CD14-positive monocyte (primary cell): ENCODE measurements at regions not wholly inside any gene's neighbourhood (a gene's known extent, or its start where the extent isn't known, plus 50 kb on each side); places are given as distances from the start of the nearest gene placed in this dataset.

Source experiments
- DNase-seq, 3 donors: peaks; one replicate each; pipeline ENCODE4 v3.0.0-alpha.2; 2011 to 2022
- H2AFZ ChIP-seq: 2 replicates; pipeline ENCODE4 v1.6.0; 2012; ENCODE audit warnings: mild to moderate bottlenecking, low read depth, low read length, inconsistent platforms; ENCODE audit not compliant: insufficient read depth, poor library complexity, severe bottlenecking
- H3K27ac ChIP-seq, 2 donors: 1 replicate in 1 of 2; 2 replicates in 1 of 2; pipeline ENCODE4 v1.5.1; 2012 to 2013; ENCODE audit warnings: low read length in 2 of 2, control low read depth in 1 of 2, inconsistent platforms in 1 of 2, low read depth in 1 of 2, mild to moderate bottlenecking in 1 of 2
- H3K27me3 ChIP-seq, 2 donors: one replicate each; pipeline versions ENCODE4 v1.6.0 to v1.6.1; 2011 to 2013; ENCODE audit warnings: low read length in 2 of 2; ENCODE audit not compliant: control insufficient read depth in 2 of 2, insufficient read depth in 2 of 2
- H3K36me3 ChIP-seq, 2 donors: replicated peaks in 1 of 2; 1 replicate in 1 of 2; 2 replicates in 1 of 2; pipeline versions ENCODE4 v1.5.1 to v1.6.1; 2012 to 2013; ENCODE audit warnings: low read length in 2 of 2, control low read depth in 1 of 2, inconsistent platforms in 1 of 2, mild to moderate bottlenecking in 1 of 2; ENCODE audit not compliant: insufficient read depth in 2 of 2, control insufficient read depth in 1 of 2
- H3K4me1 ChIP-seq, 2 donors: 1 replicate in 1 of 2; 2 replicates in 1 of 2; pipeline versions ENCODE4 v1.5.1 to v1.6.1; 2012 to 2013; ENCODE audit warnings: low read length in 2 of 2, control low read depth in 1 of 2, inconsistent platforms in 1 of 2, mild to moderate bottlenecking in 1 of 2, moderate library complexity in 1 of 2; ENCODE audit not compliant: insufficient read depth in 2 of 2, control insufficient read depth in 1 of 2
- H3K4me2 ChIP-seq: replicated peaks from 2 replicates; pipeline ENCODE3; 2012; ENCODE audit warnings: low read length, moderate library complexity, mild to moderate bottlenecking; ENCODE audit not compliant: poor library complexity, severe bottlenecking; ENCODE audit errors: extremely low read depth
- H3K4me3 ChIP-seq, 3 experiments: fragments of 200-600 bp in 1 of 3; sonication (generic) in 1 of 3; replicated peaks in 1 of 3; 1 replicate in 2 of 3; 2 replicates in 1 of 3; pipeline ENCODE4 v1.5.1; 2011 to 2013; ENCODE audit warnings: low read length in 3 of 3, mild to moderate bottlenecking in 3 of 3, control low read depth in 2 of 3, low read depth in 2 of 3, inconsistent platforms in 1 of 3, moderate library complexity in 1 of 3
- H3K79me2 ChIP-seq: 2 replicates; pipeline ENCODE4 v1.6.0; 2012; ENCODE audit warnings: mild to moderate bottlenecking, control low read depth, inconsistent platforms, low read length, moderate library complexity; ENCODE audit not compliant: insufficient read depth
- H3K9ac ChIP-seq: 2 replicates; pipeline ENCODE4 v1.6.0; 2017; ENCODE audit warnings: low read length, mild to moderate bottlenecking; ENCODE audit not compliant: insufficient read depth, poor library complexity, severe bottlenecking
- H3K9me3 ChIP-seq, 2 donors: replicated peaks in 1 of 2; 1 replicate in 1 of 2; 2 replicates in 1 of 2; pipeline versions ENCODE4 v1.5.1 to v1.6.1; 2012 to 2013; ENCODE audit warnings: low read length in 2 of 2, control low read depth in 1 of 2; ENCODE audit not compliant: control insufficient read depth in 1 of 2, insufficient read depth in 1 of 2
- H4K20me1 ChIP-seq: 2 replicates; pipeline ENCODE4 v1.6.0; 2012; ENCODE audit warnings: mild to moderate bottlenecking, low read length, control low read depth, moderate library complexity; ENCODE audit not compliant: insufficient read depth
- H3K27ac Mint-ChIP-seq, 7 donors: one replicate each; pipeline ENCODE4 v1.8.0; 2020; ENCODE audit warnings: mild to moderate bottlenecking in 7 of 7, mixed read lengths in 7 of 7, moderate library complexity in 6 of 7, inconsistent platforms in 2 of 7
- H3K27me3 Mint-ChIP-seq, 3 donors: one replicate each; pipeline ENCODE4 v1.8.0; 2021 to 2022; ENCODE audit warnings: low read depth in 3 of 3, mild to moderate bottlenecking in 3 of 3, mixed read lengths in 3 of 3, moderate library complexity in 3 of 3, inconsistent platforms in 1 of 3
- H3K36me3 Mint-ChIP-seq, 2 donors: one replicate each; pipeline ENCODE4 v1.8.0; 2020; ENCODE audit warnings: mixed read lengths in 2 of 2, inconsistent platforms in 1 of 2, mild to moderate bottlenecking in 1 of 2
- H3K4me1 Mint-ChIP-seq: one replicate; pipeline ENCODE4 v1.8.0; 2020; ENCODE audit warnings: mild to moderate bottlenecking, mixed read lengths
- H3K4me3 Mint-ChIP-seq, 2 donors: one replicate each; pipeline ENCODE4 v1.8.0; 2020; ENCODE audit warnings: mild to moderate bottlenecking in 2 of 2, mixed read lengths in 2 of 2, moderate library complexity in 1 of 2
- H3K9me3 Mint-ChIP-seq, 7 donors: one replicate each; pipeline ENCODE4 v1.8.0; 2020 to 2022; ENCODE audit warnings: mixed read lengths in 7 of 7, mild to moderate bottlenecking in 6 of 7, moderate library complexity in 6 of 7, inconsistent platforms in 2 of 7
- CTCF ChIP-seq: fragments of 200-600 bp; IDR thresholded peaks from one replicate; pipeline ENCODE4 v1.8.0; 2022; ENCODE audit warnings: antibody characterized with exemption, mild to moderate bottlenecking
- WGBS: methylation state at CpG from one replicate; pipeline ENCODE4 v1.1.5; 2013; ENCODE audit warnings: missing lambda C conversion rate; ENCODE audit not compliant: insufficient coverage; 5-methylcytosine and 5-hydroxymethylcytosine counted together
- intact Hi-C, 2 donors: fragments of 100-400 bp; cut with micrococcal nuclease; formaldehyde crosslinking; loops; one replicate each; pipeline versions ENCODE4 v1.15.0 to v1.15.1; 2023

GRCh38 chr2:120821446-120822160 lies 85.9 kb downstream of the GLI2 start:
- H3K9ac ChIP-seq = no peak overlapping the region
- WGBS = 91% methylated on average over 9 of the region's 15 CpGs
- Mint-ChIP-seq H3K27ac (no peak overlapping the region), H3K4me3 (no peak overlapping the region), H3K9me3 (peaks cover 0 to 2% (median 0%) of the 10 kb centered on the region in 7 donors), H3K36me3 (no peaks in the 10 kb centered on the region), H3K4me1 (no peaks in the 10 kb centered on the region), H3K27me3 (peaks cover 0 to 4% (median 2%) of the 10 kb centered on the region in 3 donors)
- intact Hi-C loops = no loop called here
- H3K4me2 ChIP-seq = no peak overlapping the region
- TF ChIP-seq CTCF = no peak
- no peaks in the 10 kb centered on the region for H3K79me2 ChIP-seq
- H2AFZ ChIP-seq = no peak overlapping the region
- no peaks in the 10 kb centered on the region for H3K9me3 ChIP-seq
- no peak overlapping the region for H3K4me3 ChIP-seq
- DNase-seq = no peak
- H4K20me1 ChIP-seq = no peaks in the 10 kb centered on the region
- H3K27me3 ChIP-seq = no peaks in the 10 kb centered on the region
- H3K27ac ChIP-seq = no peak overlapping the region
- no peaks in the 10 kb centered on the region for H3K36me3 ChIP-seq
- H3K4me1 ChIP-seq = no peaks in the 10 kb centered on the region

- no peak for TF ChIP-seq CTCF
- no peaks in the 10 kb centered on the region for H3K4me1 Mint-ChIP-seq
- Histone ChIP-seq H3K27me3 (no peaks in the 10 kb centered on the region), H3K36me3 (no peaks in the 10 kb centered on the region), H3K9me3 (no peaks in the 10 kb centered on the region), H3K4me2 (no peak overlapping the region), H3K27ac (no peak overlapping the region), H3K4me1 (no peaks in the 10 kb centered on the region), H3K4me3 (no peak overlapping the region), H3K9ac (no peak overlapping the region), H4K20me1 (no peaks in the 10 kb centered on the region), H3K79me2 (no peaks in the 10 kb centered on the region), H2AFZ (no peak overlapping the region)
- H3K4me3 Mint-ChIP-seq = no peak overlapping the region
- no peaks in the 10 kb centered on the region for H3K36me3 Mint-ChIP-seq
- no peak for DNase-seq
- H3K27ac Mint-ChIP-seq = no peak overlapping the region
- no peaks in the 10 kb centered on the region for H3K9me3 Mint-ChIP-seq
- 100% methylated on average over 6 of the region's 11 CpGs for whole genome bisulfite sequencing
- intact Hi-C loops = no loop called here
- H3K27me3 Mint-ChIP-seq = peaks cover 0 to 9% (median 2%) of the 10 kb centered on the region in 3 donors
Observed at GRCh38 chr2:120822933-120823332, 87.3 kb downstream of the GLI2 start.
